CD4-positive, alpha-beta T cell treated with Interleukin-2 at 100 ng/mL for 4 hours (primary cell): ENCODE measurements at regions not wholly inside any gene's neighbourhood (a gene's known extent, or its start where the extent isn't known, plus 50 kb on each side); places are given as distances from the start of the nearest gene placed in this dataset.
A peak's percentile ranks its signal among the peaks of the same experiment; 100 is the strongest.
"Not testable (repeated sequence)": the region's sequence is repeated elsewhere in the genome, so short reads cannot be mapped to it uniquely, and the experiment has no call there.

Experiments
- DNase-seq: peaks from one replicate; pipeline ENCODE4 v3.0.0-alpha.2; 2020; ENCODE audit warnings: low spot score

- not testable (repeated sequence) for DNase-seq
Measured at GRCh38 chr1:146510248-146510983, 281.6 kb upstream of the NOTCH2NLA start.

GRCh38 chr1:146504121-146504520 is 275.3 kb upstream of the NOTCH2NLA start:
- not testable (repeated sequence) for DNase-seq

- not testable (repeated sequence) for DNase-seq
Measured at GRCh38 chr1:146487555-146487954, 258.7 kb upstream of the NOTCH2NLA start.

- DNase-seq, result not testable (repeated sequence)
Measured at GRCh38 chr1:146487155-146487554, 258.3 kb upstream of the NOTCH2NLA start.

- not testable (repeated sequence) for DNase-seq
Measured at GRCh38 chr1:146486300-146487014, 257.6 kb upstream of the NOTCH2NLA start.

GRCh38 chr1:146484195-146484594 is 255.4 kb upstream of the NOTCH2NLA start:
- not testable (repeated sequence) for DNase-seq

GRCh38 chr1:146479188-146479587 is 250.4 kb upstream of the NOTCH2NLA start:
- not testable (repeated sequence) for DNase-seq

GRCh38 chr1:146478125-146478720 is 249.4 kb upstream of the NOTCH2NLA start:
- DNase-seq, result peak; percentile 27

- DNase-seq, result not testable (repeated sequence)
Measured at GRCh38 chr1:146475086-146475485, 246.3 kb upstream of the NOTCH2NLA start.

GRCh38 chr1:146474216-146474615 is 245.4 kb upstream of the NOTCH2NLA start:
- DNase-seq, result not testable (repeated sequence)

- DNase-seq, result peak; percentile 67
Measured at GRCh38 chr1:146472192-146472861, 243.5 kb upstream of the NOTCH2NLA start.

- not testable (repeated sequence) for DNase-seq
Measured at GRCh38 chr1:146459939-146460338, 231.1 kb upstream of the NOTCH2NLA start.

- not testable (repeated sequence) for DNase-seq
Measured at GRCh38 chr1:146459308-146459707, 230.5 kb upstream of the NOTCH2NLA start.

- DNase-seq, result not testable (repeated sequence)
Measured at GRCh38 chr1:146448877-146449246, 220.0 kb upstream of the NOTCH2NLA start.

- DNase-seq, result peak; percentile 67
Measured at GRCh38 chr1:146448212-146448876, 219.5 kb upstream of the NOTCH2NLA start.

- peak; percentile 20 for DNase-seq
Measured at GRCh38 chr1:146443871-146444222, 215.0 kb upstream of the NOTCH2NLA start.

GRCh38 chr1:146443088-146443870 is 214.5 kb upstream of the NOTCH2NLA start:
- DNase-seq, result peak; percentile 6

- DNase-seq, result not testable (repeated sequence)
Measured at GRCh38 chr1:146438543-146438942, 209.7 kb upstream of the NOTCH2NLA start.

GRCh38 chr1:146416642-146417041 is 187.8 kb upstream of the NOTCH2NLA start:
- DNase-seq, result not testable (repeated sequence)

- DNase-seq, result not testable (repeated sequence)
Measured at GRCh38 chr1:146415017-146415416, 186.2 kb upstream of the NOTCH2NLA start.

- not testable (repeated sequence) for DNase-seq
Measured at GRCh38 chr1:146413911-146414310, 185.1 kb upstream of the NOTCH2NLA start.
